ENCODE measurements at regions not wholly inside any gene's neighbourhood (a gene's known extent, or its start where the extent isn't known, plus 50 kb on each side); places are given as distances from the start of the nearest gene placed in this dataset.
"Not testable (repeated sequence)": the region's sequence is repeated elsewhere in the genome, so short reads cannot be mapped to it uniquely, and the experiment has no call there.

- Histone ChIP-seq H3K4me1 (ENCODE audit: control insufficient read depth, insufficient read depth, low read length) (no peaks in the 10 kb centered on the region), H3K4me3 (ENCODE audit: low read length) (no peak overlapping the region), H3K27me3 (ENCODE audit: control insufficient read depth, insufficient read depth, low read length) (no peaks in the 10 kb centered on the region), H3K9me3 (replicated peaks; ENCODE audit: control insufficient read depth, low read depth, low read length) (no peaks in the 10 kb centered on the region), H3K27ac (ENCODE audit: low read length) (no peak overlapping the region), H3K36me3 (ENCODE audit: control insufficient read depth, insufficient read depth, low read length) (no peaks in the 10 kb centered on the region)
- no peak for DNase-seq
- no CpG with 5 or more reads among the region's 1 CpG for WGBS (ENCODE audit: insufficient coverage)
These were observed 88.3 kb upstream of the AGA start for GRCh38 chr4:177530561-177530960.

GRCh38 chr4:177532358-177532757, 90.1 kb upstream of the AGA start:
- Histone ChIP-seq H3K4me3 (ENCODE audit: low read length) (no peak overlapping the region), H3K36me3 (ENCODE audit: control insufficient read depth, insufficient read depth, low read length) (no peaks in the 10 kb centered on the region), H3K4me1 (ENCODE audit: control insufficient read depth, insufficient read depth, low read length) (no peaks in the 10 kb centered on the region), H3K27ac (ENCODE audit: low read length) (no peak overlapping the region), H3K9me3 (replicated peaks; ENCODE audit: control insufficient read depth, low read depth, low read length) (no peaks in the 10 kb centered on the region), H3K27me3 (ENCODE audit: control insufficient read depth, insufficient read depth, low read length) (no peaks in the 10 kb centered on the region)
- DNase-seq: no peak
- WGBS (ENCODE audit: insufficient coverage): no CpG with 5 or more reads among the region's 2 CpGs

DNA sequence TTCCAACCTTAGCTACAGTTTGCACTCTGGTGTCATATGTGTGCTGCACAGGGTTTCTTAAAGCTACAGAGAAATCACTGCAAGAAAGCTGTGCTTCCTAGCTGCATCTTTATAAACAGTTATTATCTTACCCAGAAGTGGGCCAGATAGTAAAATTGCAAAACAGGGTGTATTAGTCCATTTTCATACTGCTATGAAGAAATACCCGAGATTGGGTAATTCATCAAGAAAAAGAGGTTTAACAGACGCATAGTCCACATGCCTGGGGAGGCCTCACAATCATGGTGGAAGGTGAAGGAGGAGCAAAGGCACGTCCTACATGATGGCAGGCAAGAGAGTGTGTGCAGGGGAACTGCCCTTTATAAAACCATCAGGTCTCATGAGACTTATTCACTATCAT, 92.6 kb upstream of the AGA start:
- H3K27ac ChIP-seq (ENCODE audit: low read length); DNase-seq; H3K4me3 ChIP-seq (ENCODE audit: low read length); H3K9me3 ChIP-seq (replicated peaks; ENCODE audit: control insufficient read depth, low read depth, low read length); H3K36me3 ChIP-seq (ENCODE audit: control insufficient read depth, insufficient read depth, low read length); H3K27me3 ChIP-seq (ENCODE audit: control insufficient read depth, insufficient read depth, low read length); H3K4me1 ChIP-seq (ENCODE audit: control insufficient read depth, insufficient read depth, low read length): not testable (repeated sequence)
- no CpG with 5 or more reads among the region's 3 CpGs for WGBS (ENCODE audit: insufficient coverage)

- no peaks in the 10 kb centered on the region for H3K36me3 ChIP-seq (ENCODE audit: control insufficient read depth, insufficient read depth, low read length)
- no peak overlapping the region for H3K4me3 ChIP-seq (ENCODE audit: low read length)
- no peak for DNase-seq
- no peaks in the 10 kb centered on the region for H3K9me3 ChIP-seq (replicated peaks; ENCODE audit: control insufficient read depth, low read depth, low read length)
- H3K4me1 ChIP-seq (ENCODE audit: control insufficient read depth, insufficient read depth, low read length): no peaks in the 10 kb centered on the region
- H3K27ac ChIP-seq (ENCODE audit: low read length): no peak overlapping the region
- no peaks in the 10 kb centered on the region for H3K27me3 ChIP-seq (ENCODE audit: control insufficient read depth, insufficient read depth, low read length)
These were observed 104.5 kb upstream of the AGA start for GRCh38 chr4:177546745-177547144.

DNA sequence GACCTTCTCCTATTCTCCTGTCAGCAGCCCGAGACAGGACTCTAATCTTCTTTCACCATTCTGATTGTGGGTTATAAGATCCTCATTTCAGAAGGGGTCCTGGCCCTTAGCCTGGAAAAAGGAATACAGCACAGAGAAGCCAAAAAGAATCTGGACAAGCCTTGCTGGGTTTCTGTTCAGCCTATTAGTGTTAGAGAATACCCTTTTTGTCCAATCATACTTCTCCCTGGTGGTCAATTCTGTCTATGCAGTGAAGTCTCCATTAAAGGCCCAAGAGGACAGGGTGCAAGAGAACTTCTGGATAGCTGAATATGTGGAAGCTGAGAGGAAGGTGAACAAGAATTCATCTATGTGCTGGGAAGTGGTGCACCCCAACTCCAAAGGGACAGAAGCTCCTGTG, 105.7 kb upstream of the AGA start:
- no peaks in the 10 kb centered on the region for H3K4me1 ChIP-seq (ENCODE audit: control insufficient read depth, insufficient read depth, low read length)
- no peak overlapping the region for H3K27ac ChIP-seq (ENCODE audit: low read length)
- no peaks in the 10 kb centered on the region for H3K36me3 ChIP-seq (ENCODE audit: control insufficient read depth, insufficient read depth, low read length)
- DNase-seq: no peak
- WGBS (ENCODE audit: insufficient coverage): no CpG with 5 or more reads among the region's 1 CpG
- H3K27me3 ChIP-seq (ENCODE audit: control insufficient read depth, insufficient read depth, low read length): no peaks in the 10 kb centered on the region
- H3K4me3 ChIP-seq (ENCODE audit: low read length): no peak overlapping the region
- H3K9me3 ChIP-seq (replicated peaks; ENCODE audit: control insufficient read depth, low read depth, low read length): no peaks in the 10 kb centered on the region

- Histone ChIP-seq H3K9me3 (replicated peaks; ENCODE audit: control insufficient read depth, low read depth, low read length) (no peaks in the 10 kb centered on the region), H3K4me1 (ENCODE audit: control insufficient read depth, insufficient read depth, low read length) (no peaks in the 10 kb centered on the region), H3K27ac (ENCODE audit: low read length) (no peak overlapping the region), H3K27me3 (ENCODE audit: control insufficient read depth, insufficient read depth, low read length) (no peaks in the 10 kb centered on the region), H3K36me3 (ENCODE audit: control insufficient read depth, insufficient read depth, low read length) (no peaks in the 10 kb centered on the region), H3K4me3 (ENCODE audit: low read length) (no peak overlapping the region)
- DNase-seq: peak; percentile 11
- WGBS (ENCODE audit: insufficient coverage): no CpG with 5 or more reads among the region's 2 CpGs
These were observed 112.9 kb upstream of the AGA start for GRCh38 chr4:177555007-177555574.

- no peak for DNase-seq
- Histone ChIP-seq H3K27ac (ENCODE audit: low read length) (no peak overlapping the region), H3K4me1 (ENCODE audit: control insufficient read depth, insufficient read depth, low read length) (no peaks in the 10 kb centered on the region), H3K9me3 (replicated peaks; ENCODE audit: control insufficient read depth, low read depth, low read length) (no peaks in the 10 kb centered on the region), H3K36me3 (ENCODE audit: control insufficient read depth, insufficient read depth, low read length) (no peaks in the 10 kb centered on the region), H3K4me3 (ENCODE audit: low read length) (no peak overlapping the region), H3K27me3 (ENCODE audit: control insufficient read depth, insufficient read depth, low read length) (no peaks in the 10 kb centered on the region)
- 96% methylated on average over 17 of the region's 21 CpGs for WGBS (ENCODE audit: insufficient coverage)
These were observed 115.2 kb upstream of the AGA start for GRCh38 chr4:177557416-177557815.

DNA sequence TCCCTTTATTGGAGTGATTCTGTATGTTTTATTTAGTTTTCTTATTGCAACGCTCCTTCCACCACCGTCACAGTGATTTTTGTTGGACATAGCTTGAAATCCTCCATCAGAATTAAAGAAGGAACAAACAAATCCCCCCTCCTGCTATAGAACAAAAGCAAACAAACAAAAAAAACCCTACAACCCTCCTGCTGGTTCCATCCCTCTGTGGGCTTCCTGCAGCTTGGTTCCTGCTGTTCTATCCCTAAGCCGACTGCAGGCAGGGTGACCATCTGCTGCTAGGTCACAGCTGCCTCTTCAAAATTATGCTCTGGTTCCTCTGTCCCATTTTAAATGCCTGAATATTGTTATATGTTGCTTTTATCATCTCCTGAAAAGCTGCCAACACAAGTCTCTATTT, 116.8 kb upstream of the AGA start:
- Histone ChIP-seq H3K4me1 (ENCODE audit: control insufficient read depth, insufficient read depth, low read length) (no peaks in the 10 kb centered on the region), H3K9me3 (replicated peaks; ENCODE audit: control insufficient read depth, low read depth, low read length) (no peaks in the 10 kb centered on the region), H3K36me3 (ENCODE audit: control insufficient read depth, insufficient read depth, low read length) (no peaks in the 10 kb centered on the region), H3K4me3 (ENCODE audit: low read length) (no peak overlapping the region), H3K27me3 (ENCODE audit: control insufficient read depth, insufficient read depth, low read length) (no peaks in the 10 kb centered on the region), H3K27ac (ENCODE audit: low read length) (no peak overlapping the region)
- DNase-seq: no peak
- 50% methylated on average over 2 of the region's 3 CpGs for WGBS (ENCODE audit: insufficient coverage)

DNA sequence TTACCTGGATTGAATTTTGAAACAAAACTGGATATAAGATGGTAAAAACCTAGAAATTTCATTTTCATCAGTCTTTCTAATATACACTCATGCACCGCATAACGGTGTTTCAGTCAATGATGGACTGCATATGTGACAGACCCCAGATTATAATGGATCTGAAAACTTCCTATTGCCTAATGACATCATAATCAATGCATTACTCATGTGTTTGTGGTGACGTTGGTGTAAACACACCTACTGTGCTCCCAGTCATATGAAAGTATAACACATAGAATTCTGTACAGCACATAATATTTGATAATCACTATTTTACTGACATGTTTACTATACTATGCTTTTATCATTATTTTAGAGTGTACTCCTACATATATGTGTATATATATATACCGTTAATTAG, 119.9 kb upstream of the AGA start:
- no CpG with 5 or more reads among the region's 4 CpGs for WGBS (ENCODE audit: insufficient coverage)

GRCh38 chr4:177562859-177563258, 120.6 kb upstream of the AGA start:
- WGBS (ENCODE audit: insufficient coverage): no CpG with 5 or more reads among the region's 1 CpG
- H3K4me3 ChIP-seq (ENCODE audit: low read length): no peak overlapping the region

More for the DNA sequence above, 119.9 kb upstream of the AGA start:
- DNase-seq: no peak
- Histone ChIP-seq H3K36me3 (ENCODE audit: control insufficient read depth, insufficient read depth, low read length) (no peaks in the 10 kb centered on the region), H3K4me3 (ENCODE audit: low read length) (no peak overlapping the region), H3K27ac (ENCODE audit: low read length) (no peak overlapping the region), H3K4me1 (ENCODE audit: control insufficient read depth, insufficient read depth, low read length) (no peaks in the 10 kb centered on the region), H3K9me3 (replicated peaks; ENCODE audit: control insufficient read depth, low read depth, low read length) (no peaks in the 10 kb centered on the region), H3K27me3 (ENCODE audit: control insufficient read depth, insufficient read depth, low read length) (no peaks in the 10 kb centered on the region)

GRCh38 chr4:177566691-177567090, 124.5 kb upstream of the AGA start:
- Histone ChIP-seq H3K36me3 (ENCODE audit: control insufficient read depth, insufficient read depth, low read length) (no peaks in the 10 kb centered on the region), H3K27ac (ENCODE audit: low read length) (no peak overlapping the region), H3K9me3 (replicated peaks; ENCODE audit: control insufficient read depth, low read depth, low read length) (no peaks in the 10 kb centered on the region), H3K27me3 (ENCODE audit: control insufficient read depth, insufficient read depth, low read length) (no peaks in the 10 kb centered on the region), H3K4me3 (ENCODE audit: low read length) (no peak overlapping the region), H3K4me1 (ENCODE audit: control insufficient read depth, insufficient read depth, low read length) (no peaks in the 10 kb centered on the region)
- DNase-seq: no peak
- 60% methylated on average over 1 of the region's 5 CpGs for whole genome bisulfite sequencing (ENCODE audit: insufficient coverage)

More at GRCh38 chr4:177562859-177563258, 120.6 kb upstream of the AGA start:
- H3K9me3 ChIP-seq (replicated peaks; ENCODE audit: control insufficient read depth, low read depth, low read length): no peaks in the 10 kb centered on the region
- H3K36me3 ChIP-seq (ENCODE audit: control insufficient read depth, insufficient read depth, low read length): no peaks in the 10 kb centered on the region
- H3K27me3 ChIP-seq (ENCODE audit: control insufficient read depth, insufficient read depth, low read length): no peaks in the 10 kb centered on the region
- DNase-seq: no peak
- no peak overlapping the region for H3K27ac ChIP-seq (ENCODE audit: low read length)
- no peaks in the 10 kb centered on the region for H3K4me1 ChIP-seq (ENCODE audit: control insufficient read depth, insufficient read depth, low read length)

Data from muscle of leg (tissue), 3 donors.